ENCODE measurements at regions not wholly inside any gene's neighbourhood (a gene's known extent, or its start where the extent isn't known, plus 50 kb on each side); places are given as distances from the start of the nearest gene placed in this dataset.
"Not testable (repeated sequence)": the region's sequence is repeated elsewhere in the genome, so short reads cannot be mapped to it uniquely, and the experiment has no call there.

DNA sequence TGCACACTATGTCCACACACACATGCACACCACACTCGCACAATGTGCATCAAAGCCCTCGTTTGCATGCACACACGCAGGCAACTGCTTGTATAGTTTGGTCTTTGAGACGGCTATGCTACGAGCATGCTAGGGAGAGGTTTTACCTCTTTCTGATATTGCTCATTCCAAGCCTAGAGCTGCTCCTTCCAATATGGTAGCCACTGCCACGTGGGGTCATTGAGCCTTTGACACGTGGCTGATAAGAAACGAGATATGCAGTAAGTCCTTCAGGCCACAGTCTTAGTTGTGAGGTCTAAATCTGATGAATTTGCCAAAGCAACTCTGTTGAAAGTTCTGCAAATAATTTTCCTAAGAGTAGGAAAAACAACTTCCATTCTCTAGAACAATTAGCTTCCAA, 204.4 kb downstream of the KLF6 start:
- in situ Hi-C loops (cut with MboI; ENCODE audit: low sequenced_read_pairs), result no loop called here

- in situ Hi-C loops (cut with MboI; ENCODE audit: low sequenced_read_pairs), result no loop called here
Measured at GRCh38 chr10:3579845-3580244, 205.2 kb downstream of the KLF6 start.

GRCh38 chr10:3578682-3579081, 206.3 kb downstream of the KLF6 start:
- in situ Hi-C loops (cut with MboI; ENCODE audit: low sequenced_read_pairs), result no loop called here

- in situ Hi-C loops (cut with MboI; ENCODE audit: low sequenced_read_pairs), result no loop called here
Measured at GRCh38 chr10:3578159-3578558, 206.8 kb downstream of the KLF6 start.

DNA sequence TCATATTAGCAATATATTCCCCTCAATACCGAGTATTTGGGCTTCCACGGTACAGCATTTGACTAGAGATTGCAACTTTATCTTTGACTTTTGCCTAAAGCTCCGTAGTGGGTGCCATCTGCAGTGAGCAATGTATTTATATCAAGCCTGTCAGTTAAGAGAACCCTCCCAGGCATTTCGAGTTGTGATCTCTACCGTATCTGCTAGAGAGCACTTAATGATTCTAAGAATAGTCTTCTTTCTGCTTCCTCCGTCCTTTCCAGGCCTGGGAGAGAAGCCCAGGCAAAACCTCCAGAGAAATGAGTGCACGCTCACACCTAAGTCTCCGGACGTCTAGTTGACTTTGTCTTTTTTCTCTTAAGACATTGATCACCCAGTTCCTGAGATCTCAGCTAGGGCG, 210.6 kb downstream of the KLF6 start:
- in situ Hi-C loops (cut with MboI; ENCODE audit: low sequenced_read_pairs), result no loop called here

DNA sequence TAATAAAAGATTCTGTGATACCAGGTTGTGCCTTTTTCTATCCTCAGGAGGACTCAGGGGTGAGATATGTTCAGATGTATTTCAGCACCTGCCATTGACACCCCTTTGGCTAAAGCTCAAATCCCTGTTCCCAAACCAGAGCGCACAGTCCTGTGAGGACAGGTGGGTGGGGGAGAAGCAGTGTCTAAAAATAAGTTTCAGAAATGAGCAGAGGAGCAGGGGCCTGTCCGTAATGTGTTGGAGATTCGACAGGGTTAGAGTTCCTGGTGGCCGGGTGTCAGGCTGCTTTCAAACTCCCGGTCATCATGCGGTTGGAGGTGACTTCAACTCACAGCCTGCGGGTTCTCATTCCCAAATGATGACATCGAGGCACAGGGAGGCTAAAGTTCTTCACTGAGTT, 211.5 kb downstream of the KLF6 start:
- in situ Hi-C loops (cut with MboI; ENCODE audit: low sequenced_read_pairs), result no loop called here

DNA sequence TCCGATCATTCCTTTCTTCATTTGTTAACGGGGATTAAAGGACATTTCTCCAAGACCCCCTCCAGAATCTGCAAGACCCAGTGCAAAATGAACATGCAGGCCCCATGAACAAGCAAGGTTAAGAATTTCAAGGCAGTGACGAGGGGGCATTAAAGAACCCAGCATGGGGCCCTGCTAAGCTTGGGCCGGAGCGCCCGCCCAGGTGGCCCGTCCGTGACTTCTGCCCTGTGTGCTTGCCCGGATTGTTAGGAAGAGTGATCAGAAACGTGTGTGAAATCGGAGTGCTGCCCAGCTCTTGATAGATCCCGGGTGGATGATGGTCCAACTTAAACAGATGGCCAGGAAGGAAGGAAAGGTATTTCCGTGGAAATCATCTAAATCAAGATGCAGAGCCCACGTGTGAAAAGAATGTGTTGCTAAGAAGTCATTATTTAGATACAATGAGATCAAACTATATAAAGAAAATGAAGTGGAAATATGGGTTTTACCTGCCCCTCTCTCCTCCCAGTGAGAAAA, 213.6 kb downstream of the KLF6 start:
- in situ Hi-C loops (cut with MboI; ENCODE audit: low sequenced_read_pairs), result no loop called here

DNA sequence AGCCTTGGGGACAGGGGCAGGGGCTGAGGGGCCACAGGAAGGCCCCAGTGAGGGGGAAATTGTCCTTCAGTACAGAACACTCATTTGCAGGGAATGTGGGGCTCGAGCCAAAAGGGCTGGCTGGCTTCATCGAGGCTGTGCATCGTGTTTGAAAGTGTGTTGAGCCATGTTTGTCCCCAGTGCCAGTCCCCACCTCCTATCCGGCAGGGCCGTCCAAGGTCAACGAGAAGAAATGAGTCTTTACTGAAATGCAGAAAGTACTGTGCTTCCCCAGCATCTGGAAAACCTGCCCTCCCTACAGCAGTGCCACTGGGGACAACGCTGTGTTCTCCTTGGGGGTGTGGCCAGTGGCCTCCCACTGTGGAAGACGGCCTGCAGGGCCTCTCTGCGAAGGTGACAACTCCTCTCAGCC, 214.1 kb downstream of the KLF6 start:
- in situ Hi-C loops (cut with MboI; ENCODE audit: low sequenced_read_pairs), result no loop called here

GRCh38 chr10:3570131-3570729, 214.8 kb downstream of the KLF6 start:
- in situ Hi-C loops (cut with MboI; ENCODE audit: low sequenced_read_pairs), result no loop called here

DNA sequence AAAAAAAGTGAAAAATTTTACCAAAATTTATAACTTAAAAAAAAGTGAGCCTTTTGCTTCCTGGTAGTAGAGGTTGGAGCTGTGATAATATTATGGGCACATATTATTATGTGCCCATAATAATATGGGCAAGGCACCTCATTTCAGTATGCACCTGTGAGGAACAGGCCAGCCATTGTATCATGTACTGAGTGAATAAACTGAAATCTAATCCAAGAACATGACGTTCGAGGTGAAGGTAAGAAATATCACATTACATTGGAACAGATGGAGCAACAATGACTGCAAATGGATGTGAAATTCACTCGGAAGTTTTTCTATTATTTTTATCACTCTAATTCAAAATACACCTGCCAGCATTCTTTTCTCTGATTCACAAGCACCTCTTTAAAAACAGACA, 216.0 kb downstream of the KLF6 start:
- in situ Hi-C loops (cut with MboI; ENCODE audit: low sequenced_read_pairs), result no loop called here

GRCh38 chr10:3568392-3568791, 216.6 kb downstream of the KLF6 start:
- in situ Hi-C loops (cut with MboI; ENCODE audit: low sequenced_read_pairs), result no loop called here

DNA sequence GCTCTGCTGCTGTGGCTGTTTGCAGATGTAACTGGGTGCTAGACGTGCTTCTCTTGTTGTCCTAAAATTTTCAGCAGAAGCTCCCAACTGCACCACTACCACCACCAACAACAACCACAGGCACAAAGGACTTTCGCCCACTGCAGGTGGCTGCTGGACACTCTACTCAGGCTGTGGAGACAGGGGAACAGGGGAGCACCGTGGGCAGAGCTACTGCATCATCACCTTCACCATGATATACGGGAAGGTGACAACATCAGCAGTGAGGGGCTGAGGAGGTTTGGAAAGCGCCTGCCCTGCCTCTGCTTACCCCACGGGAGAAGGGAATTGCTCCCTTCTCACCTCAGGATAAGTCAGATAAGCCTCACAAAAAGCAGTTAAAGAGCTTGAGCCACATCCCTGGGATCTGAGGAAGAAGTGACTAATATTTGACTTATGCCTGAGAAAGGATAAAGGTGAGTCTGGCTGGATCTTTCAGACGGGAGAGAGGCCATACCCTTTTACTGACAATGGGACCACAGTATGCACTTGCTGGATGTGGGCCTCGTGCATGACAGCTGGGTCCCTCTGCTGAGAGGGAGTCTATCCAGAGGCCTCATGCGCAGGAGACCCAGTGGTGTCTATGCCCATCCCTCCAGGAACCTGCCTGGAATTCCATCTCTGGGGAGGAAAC, 217.6 kb downstream of the KLF6 start:
- in situ Hi-C loops (cut with MboI; ENCODE audit: low sequenced_read_pairs), result no loop called here

- in situ Hi-C loops (cut with MboI; ENCODE audit: low sequenced_read_pairs), result no loop called here
Measured at GRCh38 chr10:3566627-3567026, 218.4 kb downstream of the KLF6 start.

GRCh38 chr10:3564346-3565002, 220.5 kb downstream of the KLF6 start:
- in situ Hi-C loops (cut with MboI; ENCODE audit: low sequenced_read_pairs), result no loop called here

DNA sequence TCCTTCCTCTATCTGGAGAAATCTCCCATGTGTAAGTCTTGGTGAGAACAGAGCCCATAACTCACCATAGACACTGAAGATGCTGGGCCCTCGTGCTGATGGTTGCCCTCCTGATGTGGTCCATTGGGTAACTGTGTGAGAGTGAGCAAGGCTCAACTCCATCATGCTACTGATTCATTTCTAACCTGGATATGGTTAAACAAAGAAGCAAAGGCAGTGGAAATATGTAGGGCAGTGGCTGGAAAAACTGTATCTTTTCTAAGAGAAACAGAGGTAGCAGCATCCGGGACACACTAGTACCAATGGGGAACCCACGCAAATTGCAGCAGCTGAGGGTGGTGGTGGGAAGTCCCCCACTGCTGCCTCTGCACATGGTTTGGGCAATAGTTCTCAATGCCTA, 221.7 kb downstream of the KLF6 start:
- in situ Hi-C loops (cut with MboI; ENCODE audit: low sequenced_read_pairs), result no loop called here

DNA sequence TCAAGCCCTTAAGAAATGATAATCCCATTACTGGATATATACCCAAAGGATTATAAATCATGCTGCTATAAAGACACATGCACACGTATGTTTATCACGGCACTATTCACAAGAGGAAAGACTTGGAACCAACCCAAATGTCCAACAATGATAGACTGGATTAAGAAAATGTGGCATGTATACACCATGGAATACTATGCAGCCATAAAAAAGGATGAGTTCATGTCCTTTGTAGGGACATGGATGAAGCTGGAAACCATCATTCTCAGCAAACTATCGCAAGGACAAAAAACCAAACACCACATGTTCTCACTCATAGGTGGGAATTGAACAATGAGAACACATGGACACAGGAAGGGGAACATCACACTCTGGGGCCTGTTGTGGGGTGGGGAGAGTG, 224.4 kb downstream of the KLF6 start:
- in situ Hi-C loops (cut with MboI; ENCODE audit: low sequenced_read_pairs), result not testable (repeated sequence)

- in situ Hi-C loops (cut with MboI; ENCODE audit: low sequenced_read_pairs), result no loop called here
Measured at GRCh38 chr10:3559527-3559926, 225.5 kb downstream of the KLF6 start.

GRCh38 chr10:3559011-3559410, 226.0 kb downstream of the KLF6 start:
- in situ Hi-C loops (cut with MboI; ENCODE audit: low sequenced_read_pairs), result no loop called here

DNA sequence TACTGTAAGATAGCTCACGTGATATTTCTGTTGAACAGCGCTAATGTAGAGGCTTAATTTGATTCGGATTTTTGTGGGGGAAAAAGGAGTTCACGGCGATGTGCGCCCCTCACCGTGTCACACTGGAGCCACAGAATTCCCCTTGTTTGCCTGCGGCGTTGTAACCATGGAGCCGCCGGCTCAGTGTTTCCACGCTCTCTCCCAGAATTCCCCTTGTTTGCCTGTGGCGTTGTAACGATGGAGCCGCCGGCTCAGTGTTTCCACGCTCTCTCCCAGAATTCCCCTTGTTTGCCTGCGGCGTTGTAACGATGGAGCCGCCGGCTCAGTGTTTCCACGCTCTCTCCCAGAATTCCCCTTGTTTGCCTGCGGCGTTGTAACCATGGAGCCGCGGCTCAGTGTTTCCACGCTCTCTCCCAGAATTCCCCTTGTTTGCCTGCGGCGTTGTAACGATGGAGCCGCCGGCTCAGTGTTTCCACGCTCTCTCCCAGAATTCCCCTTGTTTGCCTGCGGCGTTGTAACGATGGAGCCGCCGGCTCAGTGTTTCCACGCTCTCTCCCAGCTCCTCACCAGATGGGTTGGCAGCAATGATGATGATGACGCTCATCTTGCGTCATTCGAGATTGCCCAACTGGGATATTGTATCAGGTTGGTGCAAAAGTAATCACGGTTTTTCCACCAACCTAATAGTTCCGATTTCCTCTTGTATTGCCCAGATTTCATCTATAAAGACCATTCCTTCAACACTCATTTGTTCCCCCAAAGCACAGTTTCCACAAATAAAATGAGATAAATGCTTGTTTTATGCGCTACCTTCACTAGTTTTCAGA, 228.6 kb downstream of the KLF6 start:
- in situ Hi-C loops (cut with MboI; ENCODE audit: low sequenced_read_pairs), result not testable (repeated sequence)

DNA sequence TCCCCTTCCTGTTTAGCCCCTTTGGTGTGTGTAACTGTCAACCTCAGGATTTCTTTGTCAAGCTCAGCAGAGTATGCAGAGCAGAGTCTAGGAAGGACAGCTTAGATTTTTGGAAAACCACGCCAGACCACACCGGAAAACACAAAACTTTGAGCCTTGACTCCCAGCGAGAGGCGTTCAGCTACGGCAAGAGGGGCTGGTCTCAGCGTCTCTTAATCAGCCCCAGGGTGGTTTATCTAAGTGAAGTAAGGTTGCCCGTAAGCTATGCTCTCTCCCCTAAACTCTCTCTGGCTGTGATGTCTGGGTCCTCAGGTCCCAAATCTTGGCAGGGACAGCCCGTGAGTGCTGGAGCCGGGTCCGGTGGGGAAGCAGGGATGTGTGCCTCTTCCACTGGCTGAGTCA, 230.9 kb downstream of the KLF6 start:
- in situ Hi-C loops (cut with MboI; ENCODE audit: low sequenced_read_pairs), result no loop called here

DNA sequence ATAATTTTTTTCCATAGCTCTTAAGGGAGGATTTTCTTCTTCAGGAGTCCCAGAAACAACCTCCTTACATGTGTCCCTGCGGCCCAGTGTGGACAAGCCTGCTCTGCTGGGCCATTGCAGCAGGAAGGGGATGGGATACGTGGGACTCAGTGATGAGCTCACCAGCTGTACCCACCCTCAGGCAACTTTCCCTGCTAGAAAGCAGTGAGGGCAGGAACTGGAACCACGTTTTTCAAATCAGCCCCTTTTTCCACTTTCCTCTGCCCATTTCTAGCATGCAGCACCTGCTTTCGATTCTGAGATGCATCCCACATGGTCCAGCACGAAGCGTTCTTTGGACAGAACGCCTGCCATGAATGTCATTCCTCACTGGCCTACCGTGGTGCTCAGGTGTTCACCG, 232.7 kb downstream of the KLF6 start:
- in situ Hi-C loops (cut with MboI; ENCODE audit: low sequenced_read_pairs), result no loop called here
